Activated gamma-delta T cell (primary cell): ENCODE measurements at regions not wholly inside any gene's neighbourhood (a gene's known extent, or its start where the extent isn't known, plus 50 kb on each side); places are given as distances from the start of the nearest gene placed in this dataset.
"Not testable (repeated sequence)": the region's sequence is repeated elsewhere in the genome, so short reads cannot be mapped to it uniquely, and the experiment has no call there.

Experiments used
- DNase-seq: peaks from one replicate; lab custom pipeline; 2025; lab: John Stamatoyannopoulos, UW

- no peak for DNase-seq
These were observed 1040.0 kb downstream of the STPG2 start for GRCh38 chr4:97103252-97103651.

GRCh38 chr4:97104006-97104405, 1039.3 kb downstream of the STPG2 start:
- DNase-seq: no peak

- no peak for DNase-seq
These were observed 1038.6 kb downstream of the STPG2 start for GRCh38 chr4:97104666-97105065.

- no peak for DNase-seq
These were observed 1037.8 kb downstream of the STPG2 start for GRCh38 chr4:97105347-97106099.

- no peak for DNase-seq
These were observed 1037.1 kb downstream of the STPG2 start for GRCh38 chr4:97106161-97106560.

- no peak for DNase-seq
These were observed 1032.8 kb downstream of the STPG2 start for GRCh38 chr4:97110506-97110905.

- no peak for DNase-seq
These were observed 1026.8 kb downstream of the STPG2 start for GRCh38 chr4:97116511-97116910.

- DNase-seq: no peak
These were observed 1021.8 kb downstream of the STPG2 start for GRCh38 chr4:97121493-97121892.

GRCh38 chr4:97123573-97123972, 1019.7 kb downstream of the STPG2 start:
- DNase-seq: no peak

- no peak for DNase-seq
These were observed 1010.8 kb downstream of the STPG2 start for GRCh38 chr4:97132435-97132834.

- DNase-seq: no peak
These were observed 1008.8 kb downstream of the STPG2 start for GRCh38 chr4:97134456-97134855.

- no peak for DNase-seq
These were observed 1003.5 kb downstream of the STPG2 start for GRCh38 chr4:97139791-97140190.

GRCh38 chr4:97140545-97140944, 1002.7 kb downstream of the STPG2 start:
- DNase-seq: no peak

GRCh38 chr4:97141332-97141731, 1001.9 kb downstream of the STPG2 start:
- not testable (repeated sequence) for DNase-seq

GRCh38 chr4:97142410-97142809, 1000.9 kb downstream of the STPG2 start:
- DNase-seq: no peak

- no peak for DNase-seq
These were observed 1000.4 kb downstream of the STPG2 start for GRCh38 chr4:97142893-97143292.

- DNase-seq: no peak
These were observed 999.1 kb downstream of the STPG2 start for GRCh38 chr4:97144199-97144598.

GRCh38 chr4:97150966-97151365, 992.3 kb downstream of the STPG2 start:
- no peak for DNase-seq

- no peak for DNase-seq
These were observed 991.1 kb downstream of the STPG2 start for GRCh38 chr4:97152149-97152548.

- no peak for DNase-seq
These were observed 990.2 kb downstream of the STPG2 start for GRCh38 chr4:97153042-97153441.

- DNase-seq: no peak
These were observed 983.7 kb downstream of the STPG2 start for GRCh38 chr4:97159625-97160024.

GRCh38 chr4:97185233-97185632, 958.0 kb downstream of the STPG2 start:
- no peak for DNase-seq

- DNase-seq: no peak
These were observed 946.2 kb downstream of the STPG2 start for GRCh38 chr4:97197106-97197505.

GRCh38 chr4:97208749-97209148, 934.5 kb downstream of the STPG2 start:
- DNase-seq: no peak
